GM12878 (cell line): ENCODE measurements at regions not wholly inside any gene's neighbourhood (a gene's known extent, or its start where the extent isn't known, plus 50 kb on each side); places are given as distances from the start of the nearest gene placed in this dataset.

Source experiments
- ATAC-seq: fragments of 200-7000 bp; cut with Tn5 transposase; 3 replicates; pipeline ENCODE4 v1.9.1; 2020; ENCODE audit warnings: mild to moderate bottlenecking, moderate library complexity
- BruUV-seq: library from RNA; stranded (reverse); fragments of 400-500 nt; replicated peaks from 2 replicates; lab custom pipeline; 2021; lab: Mats Ljungman, UMichigan
- CTCF ChIA-PET: fragments of 300-600 bp; sonication (Branson Sonifier 250); formaldehyde crosslinking; extraction: SDS; loops from one replicate; lab custom pipeline; 2021; ENCODE audit warnings: inconsistent platforms; lab: Yijun Ruan, JAX
- POLR2A ChIA-PET: fragments of 350-600 bp; formaldehyde crosslinking; extraction: SDS; loops from one replicate; lab custom pipeline; 2021; ENCODE audit warnings: inconsistent platforms; lab: Charles Lee
- RAD21 ChIA-PET: fragments of 300-600 bp; sonication (Branson Sonifier 250); formaldehyde crosslinking; loops from one replicate; lab custom pipeline; 2023; ENCODE audit warnings: antibody characterized with exemption; ENCODE audit not compliant: unreplicated experiment; lab: Charles Lee
- SMC1A ChIA-PET: fragments of 300-600 bp; sonication (Branson Sonifier 250); formaldehyde crosslinking; loops from one replicate; lab custom pipeline; 2023; ENCODE audit not compliant: unreplicated experiment, uncharacterized antibody; lab: Charles Lee
- DNase-seq: peaks from one replicate; pipeline ENCODE4 v3.0.0-alpha.2; 2011; ENCODE audit warnings: low read depth, low spot score
- FAIRE-seq: peaks from 3 replicates; lab custom pipeline; 2011; peaks lifted over from hg19 to GRCh38; lab: Jason Lieb, UNC
- H2AFZ ChIP-seq: 2 replicates; pipeline ENCODE4 v1.6.0; 2011; ENCODE audit warnings: low read depth, low read length, control low read depth; ENCODE audit not compliant: control insufficient read depth
- H3K27ac ChIP-seq: 2 replicates; pipeline ENCODE4 v1.5.1; 2011; ENCODE audit warnings: control low read depth; ENCODE audit not compliant: control insufficient read depth, insufficient read depth
- H3K27me3 ChIP-seq, 2 experiments: replicated peaks in 1 of 2; 2 replicates each; pipeline versions ENCODE4 v1.6.0 to v1.6.1; 2011; ENCODE audit warnings: low read length in 1 of 2; ENCODE audit not compliant: control insufficient read depth in 2 of 2, insufficient read depth in 2 of 2
- H3K36me3 ChIP-seq, 2 experiments: 2 replicates each; pipeline ENCODE4 v1.5.1; 2011; ENCODE audit warnings: low read length in 1 of 2; ENCODE audit not compliant: control insufficient read depth in 2 of 2, insufficient read depth in 2 of 2
- H3K4me1 ChIP-seq: 2 replicates; pipeline ENCODE4 v1.6.1; 2011; ENCODE audit warnings: mild to moderate bottlenecking, low read length, moderate library complexity, mixed read lengths; ENCODE audit not compliant: control insufficient read depth, insufficient read depth
- H3K4me2 ChIP-seq: 2 replicates; pipeline ENCODE4 v1.6.0; 2011; ENCODE audit warnings: control low read depth; ENCODE audit not compliant: control insufficient read depth, insufficient read depth
- H3K4me3 ChIP-seq: fragments of 200-600 bp; sonication (generic); 2 replicates; pipeline ENCODE4 v1.5.1; 2016
- H3K79me2 ChIP-seq: 2 replicates; pipeline ENCODE4 v1.6.0; 2011; ENCODE audit warnings: low read length; ENCODE audit not compliant: control insufficient read depth, insufficient read depth
- H3K9ac ChIP-seq: 2 replicates; pipeline ENCODE4 v1.8.0; 2011; ENCODE audit warnings: low read length, control low read depth, mixed read lengths; ENCODE audit not compliant: control insufficient read depth, insufficient read depth
- H3K9me3 ChIP-seq: replicated peaks from 3 replicates; pipeline ENCODE4 v1.5.1; 2011; ENCODE audit warnings: mild to moderate bottlenecking, low read length; ENCODE audit not compliant: control insufficient read depth, insufficient read depth
- H4K20me1 ChIP-seq: 2 replicates; pipeline ENCODE4 v1.6.0; 2011; ENCODE audit not compliant: control insufficient read depth, insufficient read depth
- ASH2L ChIP-seq: fragments of 300-600, 200-600 bp; sonication (generic); IDR thresholded peaks from 2 replicates; pipeline ENCODE4 v1.6.1; 2017; ENCODE audit warnings: low read depth, mild to moderate bottlenecking, borderline replicate concordance
- BHLHE40 ChIP-seq, 2 experiments: fragments of 450-650 bp in 1 of 2; IDR thresholded peaks; 2 replicates each; pipeline ENCODE4 v1.6.1; 2011 to 2017; ENCODE audit warnings: low read depth in 2 of 2, borderline replicate concordance in 1 of 2, improper control_type of control experiment in 1 of 2, low read length in 1 of 2, mild to moderate bottlenecking in 1 of 2
- CEBPZ ChIP-seq: fragments of 150-350 bp; IDR thresholded peaks from 2 replicates; pipeline ENCODE4 v1.6.1; 2016; ENCODE audit warnings: low read depth, low read length
- FOS ChIP-seq: IDR thresholded peaks from 3 replicates; pipeline ENCODE4 v1.6.1; 2011; ENCODE audit warnings: borderline replicate concordance; ENCODE audit not compliant: insufficient read length; ENCODE audit errors: extremely low read depth
- IRF4 ChIP-seq: IDR thresholded peaks from 2 replicates; pipeline ENCODE4 v1.6.1; 2011; ENCODE audit warnings: low read depth, low read length
- MAX ChIP-seq: IDR thresholded peaks from 2 replicates; pipeline ENCODE4 v1.6.1; 2012; ENCODE audit warnings: low read depth, low read length, improper control_type of control experiment
- NKRF ChIP-seq: fragments of 450-650 bp; conservative IDR thresholded peaks from 2 replicates; pipeline ENCODE4 v1.6.1; 2017; ENCODE audit warnings: mild to moderate bottlenecking, moderate library complexity
- NR2C2 ChIP-seq: IDR thresholded peaks from 2 replicates; pipeline ENCODE4 v1.6.1; 2011; ENCODE audit warnings: borderline replicate concordance, low read depth; ENCODE audit not compliant: control insufficient read depth, insufficient read length
- SIX5 ChIP-seq: IDR thresholded peaks from 2 replicates; pipeline ENCODE4 v1.6.1; 2011; ENCODE audit warnings: mild to moderate bottlenecking, low read depth, low read length, moderate library complexity; ENCODE audit not compliant: severe bottlenecking
- WRNIP1 ChIP-seq: IDR thresholded peaks from 2 replicates; pipeline ENCODE4 v1.6.1; 2011; ENCODE audit warnings: low read depth, low read length, improper control_type of control experiment, borderline replicate concordance
- ZNF592 ChIP-seq: fragments of 450-650 bp; IDR thresholded peaks from 2 replicates; pipeline ENCODE4 v1.6.1; 2017; ENCODE audit warnings: mild to moderate bottlenecking, moderate library complexity
- ZSCAN29 ChIP-seq: fragments of 450-650 bp; IDR thresholded peaks from 2 replicates; pipeline ENCODE4 v1.6.1; 2017; ENCODE audit warnings: mild to moderate bottlenecking, moderate library complexity
- WGBS: methylation state at CpG from one replicate; pipeline ENCODE4 v1.1.6; 2016; ENCODE audit warnings: low lambda C conversion rate; ENCODE audit not compliant: insufficient replicate concordance, insufficient coverage; ENCODE audit errors: missing lambda C conversion rate; 5-methylcytosine and 5-hydroxymethylcytosine counted together
- in situ Hi-C: fragments of 300-500 bp; cut with MboI; formaldehyde crosslinking; loops from 9 replicates; pipeline ENCODE4 v1.14.3; 2018; ENCODE audit warnings: mixed read lengths
- intact Hi-C: fragments of 100-400 bp; cut with micrococcal nuclease; formaldehyde crosslinking; loops from one replicate; pipeline ENCODE4 v1.14.2; 2022; ENCODE audit not compliant: unreplicated experiment

- TF ChIP-seq CEBPZ (no peak), NKRF (no peak)
These were observed 138.5 kb upstream of the EGFLAM start (continued) for GRCh38 chr5:38119836-38120235.

- Histone ChIP-seq H4K20me1 (no peaks in the 10 kb centered on the region), H3K4me1 (no peaks in the 10 kb centered on the region), H3K27me3 (no peaks in the 10 kb centered on the region; a peak in 1 of 4 replicates), H3K9me3 (no peaks in the 10 kb centered on the region), H3K9ac (no peak overlapping the region), H3K4me2 (no peak overlapping the region), H3K4me3 (no peak overlapping the region), H3K36me3 (no peaks in the 10 kb centered on the region), H2AFZ (no peak overlapping the region), H3K27ac (no peak overlapping the region), H3K79me2 (no peaks in the 10 kb centered on the region)
- intact Hi-C loops (no loop called here), in situ Hi-C loops (no loop called here)
- ATAC-seq = no peak
- 11% methylated on average over 5 of the region's 5 CpGs for WGBS
- POLR2A ChIA-PET = no interaction called here
- no TSS peak for BruUV-seq
- SMC1A ChIA-PET = no interaction called here
- CTCF ChIA-PET = no interaction called here
- no peak for FAIRE-seq
- DNase-seq = no peak
- RAD21 ChIA-PET = no interaction called here
- TF ChIP-seq MAX = no peak
- no peak for TF ChIP-seq ZSCAN29
- no peak for TF ChIP-seq SIX5
- TF ChIP-seq NR2C2 = no peak
- no peak for TF ChIP-seq ZNF592
- TF ChIP-seq WRNIP1 = no peak
- no peak for TF ChIP-seq ASH2L
- TF ChIP-seq FOS = no peak
- no peak for TF ChIP-seq IRF4
- TF ChIP-seq BHLHE40 (IDR thresholded peaks at IDR 0.05; ENCODE audit: borderline replicate concordance in 1 of 2, low read depth in 2 of 2, low read length in 1 of 2) = no peak
These were observed 140.4 kb upstream of the EGFLAM start for GRCh38 chr5:38117784-38118479.
